ENCODE measurements at regions not wholly inside any gene's neighbourhood (a gene's known extent, or its start where the extent isn't known, plus 50 kb on each side); places are given as distances from the start of the nearest gene placed in this dataset.
"Not testable (repeated sequence)": the region's sequence is repeated elsewhere in the genome, so short reads cannot be mapped to it uniquely, and the experiment has no call there.

DNA sequence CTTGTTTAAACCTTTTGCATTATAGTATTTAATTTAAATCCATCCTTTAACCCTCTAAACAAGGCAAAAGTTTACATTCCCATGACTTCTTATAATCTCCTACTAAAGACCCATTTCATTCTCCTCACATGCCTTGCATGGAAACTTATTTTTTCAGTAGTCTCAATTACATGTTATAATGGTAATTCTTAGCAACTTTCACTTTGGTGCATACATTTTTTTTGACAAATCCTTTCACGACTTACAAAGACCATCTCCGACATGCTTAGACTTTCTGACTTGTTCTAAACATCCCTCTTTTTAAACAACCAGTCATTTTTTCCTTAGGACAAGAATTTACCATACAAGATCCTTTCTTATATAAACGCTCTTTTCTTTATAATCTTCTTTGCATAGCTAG is 615.4 kb upstream of the GBE1 start:
- H3K27ac ChIP-seq = no peak overlapping the region
- TF ChIP-seq, protein P1, sequence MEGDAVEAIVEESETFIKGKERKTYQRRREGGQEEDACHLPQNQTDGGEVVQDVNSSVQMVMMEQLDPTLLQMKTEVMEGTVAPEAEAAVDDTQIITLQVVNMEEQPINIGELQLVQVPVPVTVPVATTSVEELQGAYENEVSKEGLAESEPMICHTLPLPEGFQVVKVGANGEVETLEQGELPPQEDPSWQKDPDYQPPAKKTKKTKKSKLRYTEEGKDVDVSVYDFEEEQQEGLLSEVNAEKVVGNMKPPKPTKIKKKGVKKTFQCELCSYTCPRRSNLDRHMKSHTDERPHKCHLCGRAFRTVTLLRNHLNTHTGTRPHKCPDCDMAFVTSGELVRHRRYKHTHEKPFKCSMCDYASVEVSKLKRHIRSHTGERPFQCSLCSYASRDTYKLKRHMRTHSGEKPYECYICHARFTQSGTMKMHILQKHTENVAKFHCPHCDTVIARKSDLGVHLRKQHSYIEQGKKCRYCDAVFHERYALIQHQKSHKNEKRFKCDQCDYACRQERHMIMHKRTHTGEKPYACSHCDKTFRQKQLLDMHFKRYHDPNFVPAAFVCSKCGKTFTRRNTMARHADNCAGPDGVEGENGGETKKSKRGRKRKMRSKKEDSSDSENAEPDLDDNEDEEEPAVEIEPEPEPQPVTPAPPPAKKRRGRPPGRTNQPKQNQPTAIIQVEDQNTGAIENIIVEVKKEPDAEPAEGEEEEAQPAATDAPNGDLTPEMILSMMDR (conservative IDR thresholded peaks at IDR 0.05) = no peak

DNA sequence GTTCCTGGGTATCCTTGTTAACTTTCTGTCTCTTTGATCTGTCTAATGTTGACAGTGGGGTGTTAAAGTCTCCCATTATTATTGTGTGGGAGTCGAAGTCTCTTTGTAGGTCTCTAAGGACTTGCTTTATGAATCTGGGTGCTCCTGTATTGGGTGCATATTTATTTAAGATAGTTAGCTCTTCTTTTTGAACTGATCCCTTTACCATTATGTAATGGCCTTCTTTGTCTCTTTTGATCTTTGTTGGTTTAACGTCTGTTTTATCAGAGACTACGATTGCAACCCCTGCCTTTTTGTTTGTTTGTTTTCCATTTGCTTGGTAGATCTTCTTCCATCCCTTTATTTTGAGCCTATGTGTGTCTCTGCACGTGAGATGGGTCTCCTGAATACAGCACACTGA is 612.4 kb upstream of the GBE1 start:
- H3K27ac ChIP-seq = not testable (repeated sequence)

DNA sequence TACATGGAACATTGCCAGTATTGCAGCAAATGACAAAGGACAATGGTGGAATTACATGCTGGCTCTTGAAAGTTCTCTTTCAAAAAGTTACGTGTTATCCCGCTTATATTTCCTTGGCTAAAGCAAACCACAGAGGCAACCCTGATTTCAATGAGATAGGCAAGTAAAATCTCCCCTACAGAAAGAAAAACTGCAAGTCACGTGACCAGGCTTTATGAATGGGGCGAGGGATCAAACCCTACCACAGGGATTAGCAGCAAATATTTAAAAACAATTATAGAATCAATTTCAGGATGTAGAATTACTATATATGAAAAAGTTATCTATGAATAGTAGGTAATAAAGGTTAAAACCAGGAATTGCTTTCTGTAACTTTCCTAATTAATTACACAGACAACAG is 603.4 kb upstream of the GBE1 start:
- TF ChIP-seq, protein P1 (conservative IDR thresholded peaks at IDR 0.05) = no peak
- no peak overlapping the region for H3K27ac ChIP-seq

DNA sequence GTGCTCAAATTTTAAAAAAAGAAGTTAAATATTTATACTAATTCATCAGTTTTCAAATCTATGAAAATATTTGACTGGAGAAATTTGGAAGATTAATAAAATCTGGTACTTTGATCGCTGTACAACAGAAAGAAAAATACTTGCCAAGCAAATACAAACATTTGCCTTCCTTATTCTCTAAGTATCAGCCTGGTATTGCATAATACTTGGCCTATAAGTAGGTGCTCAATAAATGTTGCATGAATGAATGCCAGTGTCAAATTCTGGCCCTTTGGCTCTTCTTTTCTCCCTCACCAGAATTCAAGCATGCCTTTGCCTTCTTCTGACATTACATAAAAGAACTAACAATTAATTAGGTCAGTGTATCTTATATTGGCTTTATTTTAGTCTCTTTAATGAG is 601.7 kb upstream of the GBE1 start:
- TF ChIP-seq, protein P1 (conservative IDR thresholded peaks at IDR 0.05) = no peak
- no peak overlapping the region for H3K27ac ChIP-seq

DNA sequence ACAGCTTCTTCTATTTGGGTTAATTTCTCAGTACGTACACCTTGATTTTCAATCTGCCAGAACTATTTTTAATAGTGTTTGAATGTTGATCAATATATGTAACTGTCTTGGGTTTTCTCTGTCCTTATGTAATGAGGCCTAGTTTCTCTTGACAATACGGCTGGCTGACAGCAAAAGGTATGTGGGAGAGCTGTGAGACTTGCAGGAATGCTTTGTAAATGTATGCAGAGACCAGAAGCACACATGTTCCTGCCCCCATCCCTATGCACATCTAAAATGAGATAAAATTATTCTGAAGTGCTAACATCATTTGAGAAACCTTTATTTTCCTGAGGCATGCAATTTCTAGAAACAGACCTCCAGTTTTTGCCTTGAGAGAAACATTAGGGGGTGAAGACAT is 593.8 kb upstream of the GBE1 start:
- TF ChIP-seq, protein P1 (conservative IDR thresholded peaks at IDR 0.05) = no peak
- H3K27ac ChIP-seq = no peak overlapping the region

DNA sequence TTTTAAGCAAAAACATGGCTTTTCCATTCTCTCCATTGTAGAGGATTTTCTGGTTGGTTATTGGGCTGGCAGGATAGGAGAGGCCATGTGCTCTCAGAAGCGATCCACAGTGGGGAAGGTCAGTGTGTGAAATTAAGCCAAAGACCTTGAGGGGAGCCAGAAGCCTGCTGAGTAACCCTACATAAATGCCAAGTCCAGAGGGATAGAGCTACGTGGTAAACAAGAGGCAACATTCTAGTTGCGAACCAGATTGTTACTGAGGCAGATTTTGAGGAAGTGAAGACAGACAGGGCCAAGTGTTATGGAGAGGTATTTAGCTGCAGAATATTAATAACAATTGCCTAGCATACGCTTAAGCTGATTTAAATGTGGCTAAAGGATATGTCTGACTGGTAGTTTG is 592.8 kb upstream of the GBE1 start:
- TF ChIP-seq, protein P1 (conservative IDR thresholded peaks at IDR 0.05) = no peak
- H3K27ac ChIP-seq = no peak overlapping the region

DNA sequence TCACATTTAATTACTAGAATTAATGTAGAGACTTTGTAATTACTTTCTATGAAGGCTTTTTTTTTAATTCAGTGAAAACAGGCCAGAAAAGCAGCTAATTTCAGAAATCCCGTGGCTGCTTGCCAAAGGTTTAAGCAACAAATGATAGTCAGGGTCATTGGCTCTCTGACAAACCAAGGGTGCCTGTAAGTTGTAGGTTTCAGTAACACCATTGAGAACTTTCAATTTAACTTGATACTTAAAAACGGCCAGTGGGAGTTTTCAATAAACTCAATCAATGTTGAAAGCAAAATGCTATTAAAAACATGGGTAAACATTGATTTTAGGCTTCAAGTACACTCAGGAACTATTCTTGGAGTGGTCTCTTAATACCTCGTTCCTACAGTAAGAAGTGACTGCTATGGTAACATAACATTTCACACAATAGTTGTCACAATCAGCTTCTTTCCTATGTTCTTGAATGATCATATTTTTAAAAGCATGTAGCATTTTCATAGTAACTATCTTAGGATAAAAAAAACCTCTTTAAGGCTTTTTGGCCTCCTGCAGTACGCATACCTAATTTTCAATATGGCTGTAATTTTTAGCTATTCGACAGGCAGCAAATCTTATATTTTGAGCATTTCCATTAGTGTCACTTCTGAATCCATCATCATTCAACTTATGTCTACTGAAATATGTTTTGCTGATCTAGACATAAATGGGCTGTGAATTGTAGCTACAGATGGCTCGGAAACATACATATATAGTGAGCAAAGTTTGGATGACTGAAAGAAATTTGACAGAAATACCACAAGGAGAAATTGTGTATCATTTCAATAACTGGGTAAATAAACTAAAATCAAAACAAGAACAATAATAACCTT is 592.1 kb upstream of the GBE1 start:
- TF ChIP-seq, protein P1 (conservative IDR thresholded peaks at IDR 0.05) = no peak

DNA sequence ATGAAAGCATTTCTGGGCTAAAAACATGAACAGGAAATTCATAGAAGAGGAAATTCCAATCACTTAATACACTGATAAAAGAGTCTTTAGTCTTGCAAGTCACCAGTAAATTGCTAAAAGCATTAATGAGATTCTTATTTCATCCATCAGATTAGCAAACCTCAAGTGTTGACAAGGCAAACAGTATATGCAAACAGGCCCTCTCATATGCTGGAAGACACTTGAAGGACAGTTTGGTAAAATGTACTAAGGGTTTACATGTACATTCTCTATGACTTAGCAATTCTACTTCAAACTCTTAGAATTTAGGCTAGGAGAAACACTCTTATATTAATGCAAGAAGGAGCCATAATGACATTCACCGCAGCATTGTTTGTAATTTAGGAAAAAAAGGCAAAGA is 586.1 kb upstream of the GBE1 start:
- H3K27ac ChIP-seq = no peak overlapping the region
- TF ChIP-seq, protein P1 (conservative IDR thresholded peaks at IDR 0.05) = no peak

More for the DNA sequence above, 592.1 kb upstream of the GBE1 start:
- H3K27ac ChIP-seq = no peak overlapping the region
